Inflammatory macrophage (primary cell): ENCODE measurements at regions not wholly inside any gene's neighbourhood (a gene's known extent, or its start where the extent isn't known, plus 50 kb on each side); places are given as distances from the start of the nearest gene placed in this dataset.
"Not testable (repeated sequence)": the region's sequence is repeated elsewhere in the genome, so short reads cannot be mapped to it uniquely, and the experiment has no call there.

ENCODE experiments used
- DNase-seq, 2 donors: peaks; one replicate each; pipeline ENCODE4 v3.0.0-alpha.2; 2020 to 2022

DNA sequence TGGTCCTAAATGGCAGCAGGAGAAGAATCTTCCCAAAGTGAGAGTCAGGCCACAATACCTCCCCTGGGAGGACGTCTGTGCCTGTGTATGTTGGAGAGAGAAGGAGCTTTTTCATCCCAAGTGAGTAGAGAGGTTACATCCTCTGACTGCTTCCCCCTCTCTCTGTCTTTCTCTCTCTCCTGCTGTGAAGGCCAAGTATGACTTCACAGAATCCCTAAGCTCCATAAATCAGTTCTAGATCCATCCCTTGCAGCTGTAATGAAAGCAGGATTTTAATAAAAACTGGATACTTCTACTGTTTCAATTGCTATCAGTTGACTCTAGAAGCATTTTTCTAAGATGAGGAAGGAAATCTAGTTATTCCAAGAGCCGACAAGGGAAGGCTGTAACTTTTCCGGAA is 389.1 kb upstream of the PROK2 start:
- DNase-seq: no peak

DNA sequence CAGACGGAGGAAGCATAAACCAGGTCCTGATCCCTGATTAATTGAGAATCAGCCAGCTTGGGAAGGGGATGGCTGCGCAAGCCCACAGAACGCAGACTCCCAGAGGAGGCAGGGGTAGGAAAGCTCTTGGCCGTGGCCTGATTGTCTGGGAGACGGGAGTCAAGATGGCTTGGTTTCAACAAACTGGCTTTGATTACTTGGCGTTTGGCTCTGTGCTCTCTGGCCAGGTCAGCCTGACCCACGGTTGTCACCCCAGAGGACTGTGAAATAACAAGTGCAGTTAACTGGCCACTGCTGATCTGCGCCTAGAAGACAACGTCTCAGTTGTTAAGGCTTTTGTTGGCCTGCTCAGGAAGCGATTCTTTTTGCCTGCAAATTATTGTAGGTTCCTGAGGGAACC is 387.0 kb upstream of the PROK2 start:
- DNase-seq: no peak

DNA sequence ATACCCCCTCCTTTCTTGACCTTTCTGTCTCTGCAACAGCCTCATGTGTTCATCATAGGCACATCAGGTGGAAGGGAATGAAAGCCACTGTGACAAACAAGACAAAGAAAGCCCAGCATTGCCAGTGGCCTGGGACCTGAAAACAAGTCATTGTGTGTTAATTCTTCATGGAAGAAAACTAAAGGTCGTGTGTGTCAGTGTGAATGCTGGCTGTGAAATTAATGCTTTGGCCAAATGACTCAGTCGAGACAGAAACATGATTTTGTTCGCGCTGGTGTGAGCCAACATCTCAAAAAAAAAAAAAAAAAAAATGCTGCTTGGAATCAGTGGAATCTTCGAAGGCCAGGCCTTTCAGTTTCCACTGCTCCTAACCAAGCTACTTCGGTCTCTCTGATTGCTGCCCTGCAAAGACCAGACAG is 386.5 kb upstream of the PROK2 start:
- DNase-seq: no peak

GRCh38 chr3:72169561-72170472 is 384.9 kb upstream of the PROK2 start:
- DNase-seq: no peak

GRCh38 chr3:72169120-72169519 is 384.2 kb upstream of the PROK2 start:
- DNase-seq: no peak

- DNase-seq: no peak
Measured at GRCh38 chr3:72165808-72166207, 380.9 kb upstream of the PROK2 start.

- no peak for DNase-seq
Measured at GRCh38 chr3:72165317-72165716, 380.4 kb upstream of the PROK2 start.

DNA sequence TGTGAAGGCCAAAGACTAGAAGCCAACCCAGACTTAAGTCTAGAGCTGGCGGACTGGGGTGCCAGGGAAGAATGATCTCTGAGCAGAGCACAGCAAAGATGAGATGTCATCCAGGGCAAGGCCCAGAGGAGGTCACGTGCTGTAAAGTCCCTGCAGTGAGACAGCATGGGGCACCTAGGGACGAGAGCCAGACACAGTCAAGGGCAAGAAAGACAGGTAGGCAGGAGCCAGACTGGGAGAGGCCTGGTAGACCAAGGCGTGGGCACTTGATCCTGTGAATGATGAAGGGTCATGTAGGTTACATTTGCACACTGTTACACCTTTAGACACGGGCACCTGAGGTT is 379.7 kb upstream of the PROK2 start:
- no peak for DNase-seq

- no peak for DNase-seq
Measured at GRCh38 chr3:72163809-72164634, 379.1 kb upstream of the PROK2 start.

DNA sequence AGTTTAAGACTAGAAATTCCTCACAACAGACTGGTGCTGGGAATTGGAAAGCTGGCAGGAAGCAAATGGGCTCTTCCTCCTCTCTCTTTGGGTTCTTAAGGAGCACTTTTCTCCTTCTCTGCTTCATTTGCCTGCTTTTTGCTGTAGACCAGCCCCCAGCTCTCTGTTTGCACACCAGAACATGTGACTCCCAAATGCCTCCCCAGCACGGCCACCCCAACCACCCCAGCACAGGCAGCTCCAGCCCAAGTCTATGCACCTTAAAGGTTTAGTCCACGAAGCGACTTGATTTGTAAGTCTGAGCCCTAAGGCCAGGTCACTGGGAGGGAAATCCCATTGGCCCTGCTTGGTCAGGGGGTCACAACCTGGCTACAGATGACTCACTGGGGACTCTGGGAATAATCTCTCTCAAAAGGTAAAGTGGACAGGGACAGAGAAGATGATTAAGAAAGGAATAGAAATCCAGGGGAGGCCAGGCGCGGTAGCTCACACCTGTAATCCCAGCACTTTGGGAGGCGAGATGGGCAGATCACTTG is 377.8 kb upstream of the PROK2 start:
- no peak for DNase-seq

GRCh38 chr3:72161881-72162595 is 377.1 kb upstream of the PROK2 start:
- no peak for DNase-seq

- DNase-seq: not testable (repeated sequence)
Measured at GRCh38 chr3:72161285-72161684, 376.3 kb upstream of the PROK2 start.

GRCh38 chr3:72160351-72160750 is 375.4 kb upstream of the PROK2 start:
- no peak for DNase-seq

DNA sequence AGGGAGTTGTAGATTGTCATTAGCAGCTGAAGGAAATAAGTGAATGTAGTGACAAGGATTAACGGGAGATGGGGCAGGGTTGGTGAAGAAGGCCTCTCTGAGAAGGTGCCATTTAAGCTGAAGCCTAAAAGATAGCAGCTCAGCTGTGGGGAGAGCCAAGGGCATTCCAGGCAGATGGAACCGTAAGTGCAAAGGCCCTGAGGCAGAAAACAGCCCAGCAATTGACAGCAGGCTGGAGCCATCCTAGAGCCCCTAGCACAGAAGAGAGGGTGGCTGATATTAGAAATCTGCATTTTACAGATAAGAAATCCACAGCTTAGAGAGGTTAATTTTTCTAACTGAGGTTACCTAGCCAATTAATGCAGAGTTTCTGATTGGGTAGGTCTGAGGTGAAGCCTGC is 374.5 kb upstream of the PROK2 start:
- no peak for DNase-seq

DNA sequence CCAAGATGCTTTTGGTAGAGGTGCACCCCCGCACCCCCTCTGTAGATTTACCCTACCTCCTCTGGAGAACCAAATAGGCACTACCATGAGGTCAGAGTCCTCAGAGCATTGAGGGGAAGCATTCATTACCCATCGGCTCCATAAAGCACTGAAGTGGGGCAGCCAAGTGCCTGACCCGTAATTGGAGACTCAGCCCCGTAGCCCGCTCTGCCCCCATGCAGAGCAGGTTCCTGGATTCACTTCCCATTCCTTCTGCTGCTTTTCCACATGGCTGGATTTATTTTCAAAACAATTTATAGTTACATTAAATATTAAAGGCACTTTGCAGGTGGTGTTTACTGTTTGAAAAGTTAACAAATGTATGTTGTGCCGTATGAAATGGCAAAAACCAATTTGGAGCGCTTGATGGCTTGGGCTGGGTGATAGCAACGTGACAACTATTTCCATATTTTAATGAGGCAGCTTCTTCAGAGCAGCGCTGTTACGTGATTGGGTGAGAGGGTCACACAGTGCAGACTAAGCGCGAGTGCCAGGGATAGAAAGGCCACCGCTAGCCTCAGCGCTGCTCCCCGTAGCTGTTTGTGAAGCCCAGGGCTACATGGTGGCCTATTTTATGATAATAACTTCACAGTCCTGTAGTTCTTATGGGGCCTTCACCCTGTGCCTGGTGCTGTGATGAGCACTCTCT is 373.8 kb upstream of the PROK2 start:
- DNase-seq: no peak

GRCh38 chr3:72157748-72158638 is 373.0 kb upstream of the PROK2 start:
- DNase-seq: no peak

DNA sequence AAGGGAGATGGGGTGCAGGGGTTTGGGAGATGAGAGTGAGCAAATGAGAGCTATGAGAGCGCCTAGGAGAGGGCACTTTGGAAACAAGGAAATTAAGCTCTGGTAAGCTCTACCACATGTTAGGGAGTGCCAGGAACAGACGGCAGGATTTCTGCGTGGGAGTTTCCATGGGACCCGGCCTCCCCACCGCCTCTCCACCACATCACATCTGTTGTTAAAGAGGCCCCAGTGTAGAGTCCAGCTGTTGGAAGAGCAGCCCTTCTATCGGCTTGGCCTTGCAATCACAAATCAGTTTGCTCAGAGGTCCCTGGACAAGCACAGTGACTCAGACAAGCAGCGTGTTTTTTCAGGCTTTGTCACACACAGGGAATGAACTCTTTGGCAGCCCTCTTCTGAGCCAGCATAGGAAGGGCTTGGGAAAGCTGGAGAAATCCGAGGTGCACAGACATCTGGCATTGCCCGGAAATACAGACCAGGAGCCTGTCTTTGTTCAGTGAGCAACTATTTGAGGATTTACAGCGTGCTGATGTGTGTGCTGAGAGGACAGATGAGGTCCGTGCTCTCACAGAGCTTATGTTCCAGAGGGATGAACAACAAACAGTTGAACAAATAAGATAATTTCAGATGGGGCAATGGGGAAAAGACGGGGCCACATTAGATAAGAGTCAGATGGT is 370.6 kb upstream of the PROK2 start:
- no peak for DNase-seq

GRCh38 chr3:72154391-72155335 is 369.7 kb upstream of the PROK2 start:
- DNase-seq: no peak
